ENCODE measurements at regions not wholly inside any gene's neighbourhood (a gene's known extent, or its start where the extent isn't known, plus 50 kb on each side); places are given as distances from the start of the nearest gene placed in this dataset.

- DNase-seq: no peak
Measured at GRCh38 chr2:8196316-8196715, 485.5 kb upstream of the ID2 start.

- DNase-seq: no peak
Measured at GRCh38 chr2:8197101-8197500, 484.8 kb upstream of the ID2 start.

- DNase-seq: no peak
Measured at GRCh38 chr2:8197825-8198224, 484.0 kb upstream of the ID2 start.

DNA sequence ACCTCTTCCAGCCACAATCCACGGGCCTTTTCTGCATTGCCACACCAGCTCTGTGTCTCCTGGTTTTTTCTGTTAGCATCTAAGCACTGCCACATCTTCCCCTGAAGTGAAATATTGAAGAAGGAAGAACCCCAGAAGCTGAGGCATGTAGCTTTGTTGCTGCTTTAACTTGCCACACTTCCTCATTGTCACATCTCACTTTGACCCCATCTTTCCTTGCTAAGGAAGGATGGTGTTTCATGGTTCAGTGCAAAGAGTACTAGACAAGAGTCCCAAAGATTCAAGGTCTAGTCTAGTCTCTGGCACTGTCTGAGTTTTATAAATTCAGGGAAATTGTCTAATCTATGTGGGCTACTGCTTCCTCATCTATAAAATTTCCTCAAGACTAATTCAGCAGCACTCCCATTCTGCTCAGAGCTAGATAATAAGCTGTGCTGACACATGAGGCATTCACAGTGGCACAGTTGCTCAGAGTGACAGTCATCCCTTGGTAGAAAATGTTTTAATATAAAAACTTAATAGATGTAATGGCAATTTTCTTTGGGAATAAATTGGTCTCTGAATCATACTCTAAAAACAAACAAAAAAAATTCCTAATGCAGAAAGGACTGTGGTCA is 483.0 kb upstream of the ID2 start:
- DNase-seq: no peak

GRCh38 chr2:8202132-8202531 is 479.7 kb upstream of the ID2 start:
- DNase-seq: no peak

DNA sequence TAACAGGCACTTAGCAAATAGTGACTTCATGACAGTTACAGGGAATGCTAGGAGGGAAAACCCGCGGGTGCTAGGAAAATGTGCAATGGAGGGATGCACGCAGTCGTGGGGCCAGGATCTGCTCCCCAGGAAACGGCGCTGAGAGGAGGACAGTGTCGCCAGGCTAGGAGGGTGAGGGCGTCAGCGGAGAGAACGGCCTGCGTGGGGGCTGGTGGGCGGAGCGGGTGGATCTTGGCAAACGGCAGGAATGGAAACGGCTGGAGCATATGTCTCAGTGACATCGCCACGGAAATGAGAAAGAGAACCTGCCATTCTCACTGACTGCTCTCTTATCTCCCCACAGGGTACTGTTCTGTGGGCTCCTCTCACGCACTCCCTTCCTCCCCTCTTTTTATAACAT is 478.5 kb upstream of the ID2 start:
- no peak for DNase-seq

GRCh38 chr2:8204711-8205110 is 477.1 kb upstream of the ID2 start:
- DNase-seq: no peak

GRCh38 chr2:8209494-8209893 is 472.4 kb upstream of the ID2 start:
- no peak for DNase-seq

GRCh38 chr2:8211384-8211783 is 470.5 kb upstream of the ID2 start:
- DNase-seq: no peak

DNA sequence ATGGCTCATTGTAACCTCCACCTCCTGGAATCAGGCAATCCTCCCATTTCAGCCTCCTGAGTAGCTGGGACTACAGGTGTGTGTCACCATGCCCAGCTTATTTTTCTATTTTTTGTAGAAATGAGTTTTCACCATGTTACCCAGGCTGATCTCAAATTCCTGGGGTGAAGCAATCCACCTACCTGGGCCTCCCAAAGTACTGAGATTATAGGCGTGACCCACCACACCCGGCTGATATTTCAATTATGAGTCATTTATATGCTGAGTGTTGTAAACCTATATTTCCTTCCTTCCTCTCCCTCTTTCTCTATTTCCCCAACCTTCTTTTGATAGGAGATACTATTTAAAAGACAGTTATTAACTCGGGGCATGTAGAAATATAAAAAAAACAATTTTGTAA is 469.6 kb upstream of the ID2 start:
- no peak for DNase-seq

DNA sequence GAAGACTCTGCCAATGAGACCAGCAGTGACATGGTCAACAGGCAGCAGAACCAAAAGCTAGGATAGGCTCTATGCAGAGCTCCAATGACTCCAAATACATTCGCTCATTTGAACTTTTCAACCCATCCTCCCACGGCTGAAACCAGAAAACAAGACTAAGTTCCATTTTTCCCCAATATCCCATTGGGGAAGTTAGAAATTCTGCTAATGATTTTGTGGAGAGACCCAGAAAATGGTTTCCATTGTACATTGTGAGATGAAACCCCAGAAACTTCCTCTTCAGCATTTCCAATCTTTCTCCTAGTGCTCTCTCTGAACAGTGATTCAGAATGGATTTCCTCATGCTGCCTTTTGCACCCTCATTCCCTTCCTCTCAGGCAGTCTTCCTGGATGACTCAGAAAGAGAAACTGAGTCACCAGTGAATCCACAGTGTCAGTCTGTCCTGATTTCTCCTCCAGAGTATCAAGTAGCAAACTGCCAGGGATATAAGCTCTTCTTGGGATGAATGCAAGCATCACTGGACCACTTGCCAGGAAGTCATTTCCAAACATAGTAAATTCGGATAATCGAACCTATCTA is 467.7 kb upstream of the ID2 start:
- DNase-seq: no peak

DNA sequence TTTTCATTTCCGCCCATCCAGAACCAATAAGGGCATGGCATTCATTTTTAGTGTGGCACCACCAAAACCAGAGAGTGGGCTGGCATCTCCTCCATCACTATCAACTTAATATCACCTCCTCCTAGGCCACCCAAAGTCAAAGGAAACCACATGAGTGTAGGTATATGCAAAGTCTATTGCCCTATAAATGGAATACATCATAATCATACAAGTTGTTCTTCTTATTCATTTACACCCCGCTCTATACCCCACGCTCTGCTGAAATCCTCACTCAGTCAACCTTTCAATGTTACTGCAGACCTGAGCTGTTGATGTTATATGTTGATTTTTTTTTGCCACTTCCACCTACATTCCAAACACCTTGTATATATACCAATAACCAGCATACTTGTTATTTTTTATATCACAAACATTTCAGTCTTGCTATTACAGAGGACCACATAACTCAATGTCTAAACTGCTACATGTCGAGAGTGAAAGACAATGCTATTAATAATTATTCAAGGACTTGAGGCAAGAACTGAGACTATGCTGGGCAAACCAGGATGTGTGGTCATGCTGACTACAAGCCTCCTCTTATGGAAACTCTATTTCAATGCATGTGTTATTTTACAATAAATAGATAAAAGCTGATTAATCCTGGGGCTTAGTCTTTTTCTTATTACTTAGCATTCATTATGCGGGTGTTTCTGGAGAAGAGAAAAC is 466.5 kb upstream of the ID2 start:
- DNase-seq: no peak

GRCh38 chr2:8215982-8216381 is 465.9 kb upstream of the ID2 start:
- DNase-seq: no peak

- DNase-seq: no peak
Measured at GRCh38 chr2:8216397-8216796, 465.5 kb upstream of the ID2 start.

GRCh38 chr2:8217468-8218030 is 464.3 kb upstream of the ID2 start:
- DNase-seq: no peak

DNA sequence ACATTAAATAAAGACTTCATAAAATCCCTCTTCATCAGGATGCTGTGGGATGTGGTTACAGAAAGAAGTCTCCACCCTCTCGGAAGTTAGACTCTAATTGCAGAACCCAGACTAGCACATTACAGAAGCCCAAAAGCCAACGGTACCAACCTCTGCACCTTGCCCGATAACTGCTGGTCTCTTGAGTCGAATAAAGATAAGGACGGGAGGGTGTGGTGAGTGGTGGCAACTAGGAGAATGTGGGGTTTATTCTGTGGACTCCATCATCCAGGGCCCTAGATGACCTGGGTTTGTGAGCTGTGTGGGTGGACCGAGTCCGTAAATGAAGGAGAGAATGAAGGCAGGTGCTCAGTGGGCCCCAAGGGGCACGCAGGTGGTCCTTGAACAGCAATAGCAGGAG is 462.8 kb upstream of the ID2 start:
- no peak for DNase-seq

DNA sequence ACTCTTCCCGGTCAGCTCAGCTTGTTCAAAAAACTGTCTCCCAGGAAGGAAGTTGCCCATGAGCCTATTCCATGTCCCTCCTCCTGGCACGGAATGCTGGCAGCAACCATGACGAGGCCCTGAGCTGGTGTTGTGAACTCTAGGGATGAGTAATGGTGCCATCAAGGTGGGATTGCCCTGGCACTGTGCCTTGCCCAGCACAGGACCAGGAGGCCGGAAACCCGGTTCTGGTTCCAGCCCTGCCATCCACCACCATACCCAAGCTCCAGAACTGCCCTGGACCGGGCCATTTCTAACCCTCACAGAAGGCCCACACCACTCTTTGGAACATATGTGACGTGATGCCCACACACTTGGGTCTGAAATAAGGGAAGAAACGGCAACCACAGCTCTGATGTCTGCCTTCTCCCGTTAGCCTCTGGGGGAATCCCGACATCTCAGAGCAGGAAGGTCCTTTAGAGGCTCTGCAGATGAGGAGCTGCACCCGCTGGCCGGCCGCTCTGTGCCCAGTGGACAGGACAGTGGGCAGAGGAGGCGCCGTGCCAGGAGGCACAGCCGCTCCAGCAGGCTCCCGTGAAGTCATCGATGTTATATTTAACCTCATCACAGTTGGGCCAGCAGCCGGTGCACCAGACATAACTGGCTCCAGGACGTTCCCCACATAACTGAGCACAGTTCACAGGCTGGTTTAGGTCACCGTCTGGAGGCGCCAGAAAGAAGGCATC is 462.1 kb upstream of the ID2 start:
- DNase-seq: no peak

DNA sequence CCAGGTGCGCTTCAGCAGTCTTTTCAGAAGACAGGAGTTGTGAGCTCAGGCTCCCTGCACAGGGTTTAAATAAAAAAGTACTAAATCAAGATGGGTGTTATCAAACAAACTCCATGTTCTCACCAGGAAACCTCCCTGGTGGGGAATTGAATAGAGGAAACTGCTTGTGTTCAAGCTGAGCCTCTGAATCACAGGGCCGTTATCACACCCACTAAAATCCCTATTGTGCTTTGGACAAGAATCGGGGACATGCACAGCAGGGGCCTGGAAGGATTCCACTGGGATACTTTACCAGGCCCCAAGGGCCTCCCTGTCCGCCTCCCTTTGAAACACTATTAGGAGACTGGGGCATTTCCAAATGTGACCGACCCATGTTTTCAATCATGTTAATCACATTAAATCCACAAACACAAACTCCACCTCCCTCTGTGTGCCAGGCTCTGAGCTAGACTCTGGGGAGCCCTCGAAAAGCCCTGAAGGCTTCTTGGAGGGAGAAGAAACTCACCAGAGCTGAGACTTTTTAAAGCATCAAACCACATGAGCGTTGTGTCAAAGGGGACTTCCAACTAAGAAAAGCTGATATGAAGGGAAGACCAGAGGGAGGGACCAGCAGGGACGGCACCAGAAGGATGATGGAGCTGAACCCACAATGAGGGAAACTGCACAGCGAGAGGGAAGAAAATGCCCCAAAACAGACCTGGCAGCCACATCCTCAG is 458.7 kb upstream of the ID2 start:
- DNase-seq: no peak

DNA sequence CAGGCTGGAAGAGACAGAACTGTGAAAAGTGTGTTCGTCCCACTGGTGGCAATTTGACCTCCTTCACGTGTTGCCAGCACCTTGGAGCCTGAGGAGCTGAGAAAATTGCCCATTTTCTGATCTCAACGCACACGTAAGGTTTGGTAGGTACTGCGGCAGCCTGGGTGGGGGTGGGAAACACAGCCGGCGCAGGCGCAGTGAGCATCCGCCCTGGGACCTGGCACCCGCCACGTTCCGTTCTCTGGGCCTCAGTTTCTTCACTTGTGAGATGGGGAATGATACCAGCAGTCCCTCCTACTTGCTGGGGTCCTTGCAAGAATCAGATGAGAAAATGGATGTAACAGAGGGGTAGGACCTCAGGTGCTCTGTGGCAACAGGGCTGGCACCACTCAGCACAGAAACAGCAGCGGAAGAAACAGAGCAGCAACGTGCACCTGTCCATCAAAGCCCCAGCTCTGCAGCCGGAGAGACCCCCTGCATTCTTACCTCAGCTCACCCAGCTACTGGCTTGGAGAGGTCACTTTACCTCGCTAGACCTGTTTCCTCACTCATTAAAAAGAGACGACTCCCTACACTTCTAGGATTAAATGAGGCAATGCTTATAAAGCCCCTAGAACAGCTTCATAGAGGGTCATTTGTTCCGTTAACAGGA is 458.0 kb upstream of the ID2 start:
- DNase-seq: no peak

DNA sequence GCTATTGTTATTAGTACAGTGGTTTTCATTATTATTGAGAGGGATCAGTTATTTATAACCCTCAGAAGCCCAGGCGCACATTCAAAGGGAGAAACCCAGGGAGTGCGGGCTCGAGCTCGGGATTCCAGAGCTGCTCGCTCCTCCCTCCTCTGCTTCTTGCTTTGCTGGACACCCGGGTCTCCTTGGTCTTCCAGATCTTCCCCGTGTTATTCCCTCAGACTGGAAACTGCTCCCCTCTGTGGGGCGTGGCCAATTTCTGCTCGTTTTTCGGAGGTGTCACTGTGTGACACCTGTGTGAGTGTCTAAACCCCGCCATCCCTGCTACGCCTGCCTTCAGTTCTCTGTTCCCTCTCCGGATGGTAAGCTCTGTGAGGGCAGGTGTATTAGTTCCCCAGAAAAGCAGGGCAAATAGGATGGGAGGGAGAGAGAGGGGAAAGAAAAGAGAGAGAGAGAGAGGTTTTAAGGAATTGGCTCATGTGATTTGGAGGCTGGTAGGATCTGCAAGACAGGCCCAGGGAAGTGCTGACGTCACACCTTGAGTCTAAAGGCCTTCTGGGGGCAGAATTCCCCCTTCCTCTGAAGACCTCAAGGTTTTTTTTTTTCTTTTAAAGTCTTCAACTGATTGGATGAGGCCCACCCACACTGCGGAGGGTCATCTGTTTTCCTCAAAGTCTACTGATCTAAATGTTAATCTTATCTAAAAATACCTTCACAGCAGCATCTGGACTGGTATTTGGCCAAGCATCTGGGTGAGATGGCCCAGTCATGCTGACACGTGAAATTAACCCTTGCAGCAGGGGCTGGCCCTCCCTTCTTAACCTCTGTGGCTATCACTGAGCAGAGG is 457.3 kb upstream of the ID2 start:
- no peak for DNase-seq

DNA sequence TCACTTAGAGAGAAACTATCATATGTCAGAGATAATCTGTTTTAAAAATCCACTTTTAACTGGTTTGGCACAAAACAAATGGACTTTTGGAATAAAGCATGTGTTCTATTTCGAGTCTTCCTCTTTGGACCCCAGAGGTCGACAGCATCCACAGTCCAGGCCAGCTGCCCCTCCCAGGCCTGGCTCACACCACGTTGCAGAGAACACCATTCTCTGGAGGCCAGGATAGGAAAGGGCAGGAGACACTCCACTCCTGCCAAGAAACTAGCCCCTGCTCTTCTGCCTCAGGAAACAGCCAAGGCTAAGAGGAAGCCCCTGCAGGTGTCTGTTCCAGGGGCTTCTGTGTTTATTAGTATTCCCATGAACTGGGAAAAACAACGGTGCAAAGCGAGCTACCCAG is 456.6 kb upstream of the ID2 start:
- DNase-seq: no peak

DNA sequence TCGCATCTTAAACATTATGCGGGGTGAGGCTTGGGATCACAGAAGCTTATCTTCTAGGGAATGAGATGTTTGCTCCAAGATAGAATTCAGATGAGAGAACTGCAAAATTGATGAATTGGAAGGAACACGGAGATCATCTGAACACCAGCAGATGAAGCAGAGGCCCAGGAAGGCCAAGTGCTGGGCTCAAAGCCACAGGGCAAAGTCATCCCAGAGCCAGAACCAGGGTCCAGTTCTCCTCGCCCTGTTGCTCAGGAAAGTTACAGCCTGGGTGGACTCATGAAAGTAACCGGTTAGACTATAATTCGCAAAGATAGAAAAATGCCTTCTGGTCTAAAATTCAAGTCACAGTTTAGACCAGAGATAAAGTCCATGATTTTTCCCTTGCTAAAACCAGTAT is 456.1 kb upstream of the ID2 start:
- no peak for DNase-seq

All from NCI-H187 treated with DMSO at 0.1 percent for 48 hours (cell line).